C1 segment of cervical spinal cord (tissue), 14 donors: ENCODE measurements at regions not wholly inside any gene's neighbourhood (a gene's known extent, or its start where the extent isn't known, plus 50 kb on each side); places are given as distances from the start of the nearest gene placed in this dataset.
"Not testable (repeated sequence)": the region's sequence is repeated elsewhere in the genome, so short reads cannot be mapped to it uniquely, and the experiment has no call there.

ENCODE experiments used
- DNase-seq, 14 donors: peaks; one replicate each; lab custom pipeline; 2025; lab: John Stamatoyannopoulos, UW

DNA sequence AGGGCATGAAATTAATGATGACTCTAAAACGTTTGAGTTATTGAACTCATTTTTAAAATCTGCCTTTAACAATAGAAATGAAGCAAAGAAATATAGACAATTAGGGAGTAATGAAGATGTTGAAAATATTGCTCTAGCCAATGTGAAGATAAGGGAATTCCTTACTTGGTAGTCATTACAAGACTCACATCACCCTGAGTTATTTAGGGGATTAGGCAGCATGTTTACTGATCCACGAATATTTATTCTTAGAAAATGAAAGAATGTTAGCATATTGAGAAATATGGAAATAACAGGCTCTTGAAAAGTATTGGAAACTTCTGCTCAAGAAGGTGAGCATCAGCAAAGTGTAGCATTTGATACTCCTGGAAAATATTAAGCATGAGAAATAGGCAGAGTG is 398.1 kb upstream of the ARPP21 start:
- DNase-seq = no peak

DNA sequence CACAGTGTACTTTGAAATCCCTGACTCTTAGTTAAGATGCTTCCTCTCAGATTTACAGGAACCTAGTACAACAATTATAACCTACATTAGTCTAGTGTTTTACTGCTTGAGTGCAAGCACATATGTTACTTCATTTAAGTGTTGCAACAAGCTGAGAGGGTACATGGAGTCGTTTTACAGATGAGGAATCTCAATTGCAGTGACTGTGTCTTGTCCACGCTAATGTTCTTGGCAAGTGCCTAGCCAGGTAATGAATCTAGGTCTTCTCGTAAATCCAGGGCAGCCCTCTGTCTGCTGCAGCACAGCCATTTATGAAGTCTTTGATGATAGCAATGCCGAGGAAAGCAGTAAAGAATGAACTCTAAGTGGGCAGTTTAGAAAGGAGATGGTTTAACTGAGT is 384.4 kb upstream of the ARPP21 start:
- no peak for DNase-seq

DNA sequence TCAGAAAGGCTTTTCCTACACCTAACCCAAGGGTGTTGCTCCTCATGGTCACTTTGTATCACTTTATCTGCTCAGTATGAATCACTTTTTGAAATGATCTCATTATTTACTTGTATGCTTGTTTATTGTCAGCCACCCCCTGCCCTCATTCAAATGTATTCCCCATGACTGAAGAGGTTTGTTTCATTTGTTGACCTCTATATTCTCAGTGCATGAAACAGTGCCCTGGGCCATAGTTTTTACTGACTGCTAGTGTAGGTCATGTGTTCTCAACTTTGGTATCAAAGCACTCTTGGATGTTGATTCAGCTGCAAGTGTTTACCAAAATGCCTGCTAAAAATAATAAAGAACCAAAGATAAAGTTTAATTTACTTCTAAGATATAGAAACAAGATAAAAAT is 381.7 kb upstream of the ARPP21 start:
- DNase-seq = no peak

DNA sequence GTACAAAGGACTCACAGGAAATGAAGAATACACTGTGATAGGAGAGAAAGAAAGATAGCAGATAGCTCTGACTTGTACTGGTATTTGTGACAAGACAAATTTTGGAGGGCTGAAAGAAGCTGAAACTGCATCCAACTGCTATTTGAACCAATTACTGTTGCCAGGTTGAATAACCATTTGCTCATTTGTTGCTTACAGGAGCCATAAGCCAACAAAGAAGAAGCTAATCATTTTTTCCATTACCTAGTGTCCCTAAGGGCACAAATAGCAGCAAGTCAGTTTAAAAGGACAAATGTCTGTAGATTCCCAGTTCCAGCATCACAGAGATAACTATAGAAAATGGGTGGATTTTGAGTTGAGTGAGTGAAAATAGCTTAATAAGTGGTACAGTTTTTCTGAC is 376.9 kb upstream of the ARPP21 start:
- peak in 1 of 14 donors; percentile 37 for DNase-seq

DNA sequence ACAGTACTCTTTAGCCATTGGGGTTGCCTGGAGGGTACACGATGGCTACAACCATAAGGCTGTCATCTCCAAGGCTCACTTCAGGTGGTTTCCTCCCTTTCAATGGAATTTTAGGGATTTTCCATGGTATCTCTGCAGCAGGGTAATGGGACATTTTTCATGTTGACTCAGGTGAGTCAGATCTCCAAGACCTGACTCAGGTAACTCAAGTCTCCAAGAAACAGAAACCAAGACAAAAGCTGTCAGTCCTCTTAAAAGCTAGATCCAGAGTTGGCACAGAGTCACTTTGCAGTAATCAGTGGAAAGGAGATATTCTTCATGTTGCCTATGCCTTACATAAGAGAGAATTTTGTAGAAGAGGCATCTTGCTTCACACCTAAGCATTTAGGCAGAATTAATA is 375.8 kb upstream of the ARPP21 start:
- no peak for DNase-seq

DNA sequence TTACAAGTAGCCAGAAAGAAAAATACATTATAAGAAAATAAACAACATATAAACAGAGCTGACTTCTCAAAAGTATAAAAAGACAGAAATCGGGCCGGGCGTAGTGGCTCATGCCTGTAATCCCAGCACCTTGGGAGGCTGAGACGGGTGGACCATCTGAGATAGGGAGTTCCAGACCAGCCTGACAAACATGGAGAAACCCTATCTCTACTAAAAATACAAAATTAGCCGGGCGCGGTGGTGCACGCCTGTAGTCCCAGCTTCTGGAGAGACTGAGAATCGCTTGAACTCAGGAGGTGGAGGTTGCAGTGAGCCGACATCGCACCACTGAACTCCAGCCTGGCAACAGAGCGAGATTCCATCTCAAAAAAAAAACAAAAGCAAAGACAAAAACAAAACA is 373.3 kb upstream of the ARPP21 start:
- DNase-seq = not testable (repeated sequence)

DNA sequence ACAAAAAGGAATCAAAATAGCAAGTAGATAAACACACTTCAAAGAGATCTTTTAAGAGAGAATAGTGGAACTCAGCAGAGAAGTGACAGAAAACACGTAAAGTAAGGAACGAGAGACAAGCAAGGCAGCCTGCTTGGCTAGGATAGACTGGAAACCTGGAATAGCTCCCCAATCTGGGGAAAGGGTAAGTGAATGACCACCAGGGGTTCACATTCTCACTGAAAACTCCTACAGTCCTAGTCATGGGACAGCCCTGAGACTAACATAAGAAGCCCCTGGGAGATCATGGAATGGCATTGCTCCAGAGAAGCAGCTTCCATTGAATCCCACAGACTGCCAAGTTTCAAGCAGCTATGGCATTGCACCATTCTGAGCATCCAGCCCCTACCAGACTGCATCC is 363.6 kb upstream of the ARPP21 start:
- no peak for DNase-seq

DNA sequence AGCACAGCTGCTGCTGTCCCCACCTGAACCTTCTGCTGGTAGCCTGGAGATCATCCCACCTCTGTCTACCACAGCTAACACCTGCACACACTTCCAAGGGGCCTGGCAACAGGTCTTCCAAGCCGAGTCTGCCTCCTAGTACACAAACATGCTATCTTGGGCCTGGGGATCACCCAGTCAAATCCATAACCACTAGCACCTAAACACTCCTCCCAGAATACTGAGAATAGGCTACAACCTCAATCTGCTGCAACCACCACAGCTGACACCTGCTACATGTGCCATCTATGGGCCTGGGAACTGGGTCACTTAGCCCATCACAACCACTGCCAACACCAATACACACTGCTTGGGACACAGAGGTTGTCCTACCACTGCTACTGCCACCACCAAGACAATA is 362.8 kb upstream of the ARPP21 start:
- no peak for DNase-seq

DNA sequence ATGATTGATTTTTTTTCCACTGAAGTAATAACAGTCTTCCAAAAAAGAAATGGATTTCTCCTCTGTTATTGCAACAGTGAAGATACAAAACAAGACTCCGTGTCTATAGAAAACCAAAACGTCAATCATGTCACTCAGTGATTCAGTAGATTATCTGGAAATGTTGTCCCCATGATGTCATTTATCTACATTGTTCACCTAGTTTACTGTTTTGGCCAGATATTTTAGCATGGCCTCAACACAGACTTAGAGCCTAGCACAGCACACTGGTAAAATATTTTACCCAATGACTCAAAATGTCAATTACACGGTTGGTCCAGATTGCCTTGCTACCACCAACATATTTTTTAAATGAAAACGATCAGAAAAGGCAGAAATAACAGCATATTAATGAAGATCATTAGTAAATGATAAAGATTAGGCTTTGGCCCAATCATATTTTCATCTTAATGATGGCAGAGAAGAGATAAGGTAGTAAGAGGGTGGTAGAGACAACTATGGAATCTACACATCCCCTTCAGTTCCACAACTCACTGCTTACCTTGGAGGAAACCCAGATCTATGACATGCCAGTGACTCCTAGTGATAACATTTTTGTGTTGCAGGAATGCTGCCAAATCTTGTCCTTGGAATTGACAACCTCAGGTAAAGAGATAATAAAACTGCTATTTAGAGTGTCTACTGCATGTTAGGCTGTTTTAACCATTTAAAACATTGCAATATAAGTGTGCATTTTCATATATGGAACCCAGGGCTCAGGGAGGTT is 347.7 kb upstream of the ARPP21 start:
- peak in 1 of 14 donors; percentile 7 for DNase-seq

DNA sequence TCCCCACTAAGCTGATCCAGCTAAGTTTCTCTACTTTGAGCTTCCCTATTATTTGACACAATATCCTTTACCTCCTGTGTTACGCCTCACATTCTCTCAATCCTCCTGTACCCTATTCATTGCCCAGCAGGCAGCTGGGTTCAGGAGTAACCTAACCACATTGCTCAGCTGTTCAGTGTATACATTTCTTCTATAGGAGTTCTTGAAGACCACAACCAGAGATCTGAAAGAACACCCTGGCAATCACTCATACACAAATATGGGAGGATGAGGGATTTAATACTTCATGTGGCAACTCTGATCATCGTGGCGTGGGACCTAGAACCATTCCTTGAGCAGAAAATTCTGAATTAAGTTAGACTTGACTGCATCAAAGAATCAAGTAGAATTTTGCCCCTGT is 346.8 kb upstream of the ARPP21 start:
- DNase-seq = no peak

DNA sequence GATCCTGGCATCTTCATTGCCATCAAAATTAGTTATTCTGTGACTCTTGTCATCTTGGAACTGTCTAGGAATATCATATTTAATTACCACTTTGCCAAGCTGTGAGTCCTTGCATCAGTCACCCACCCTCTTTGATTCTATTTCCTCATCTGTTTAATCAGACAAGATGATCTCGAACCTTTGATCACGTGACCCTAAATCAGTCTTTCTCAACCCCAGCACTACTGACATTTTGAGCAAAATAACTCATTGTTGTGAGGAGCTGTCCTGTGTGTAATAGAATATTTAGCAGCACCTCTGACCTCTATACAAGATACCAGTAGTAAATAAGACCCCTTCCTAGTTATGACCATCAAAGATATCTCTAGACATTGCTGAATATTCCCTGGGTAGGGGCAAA is 343.4 kb upstream of the ARPP21 start:
- DNase-seq = no peak

DNA sequence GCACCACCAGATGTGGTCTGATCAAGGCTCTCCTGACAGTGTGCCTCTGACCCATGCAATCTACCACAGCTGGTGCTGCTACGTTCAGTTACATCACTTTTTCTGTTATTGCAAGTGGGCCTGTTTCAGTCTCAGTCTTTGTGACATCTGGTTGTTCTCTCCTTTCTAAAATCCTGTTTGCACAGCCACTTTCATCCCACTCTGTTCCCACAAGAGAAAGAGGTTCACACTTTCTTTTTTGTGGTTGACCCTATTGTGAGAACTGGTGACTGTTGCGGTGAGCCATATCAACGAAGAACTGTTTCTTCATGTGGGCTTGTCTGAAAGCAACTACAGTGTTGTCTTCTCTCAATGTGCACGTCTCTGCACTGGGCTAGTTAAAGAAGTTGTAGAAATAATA is 342.8 kb upstream of the ARPP21 start:
- DNase-seq = no peak

DNA sequence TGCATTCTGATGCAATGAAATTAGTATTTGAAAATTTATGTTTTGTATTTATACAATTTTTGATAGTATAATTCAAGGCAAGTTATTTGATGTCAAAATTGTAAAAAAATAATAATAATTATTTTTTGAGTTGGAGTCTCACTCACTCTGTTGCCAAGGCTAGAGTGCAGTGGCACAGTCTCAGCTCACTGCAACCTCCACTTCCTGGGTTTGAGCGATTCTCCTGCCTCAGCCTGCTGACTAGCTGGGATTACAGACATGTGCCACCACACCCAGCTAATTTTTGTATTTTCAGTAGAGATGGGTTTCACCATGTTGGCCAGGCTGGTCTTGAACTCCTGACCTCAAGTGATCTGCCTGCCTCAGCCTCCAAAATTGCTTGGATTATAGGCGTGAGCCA is 342.4 kb upstream of the ARPP21 start:
- not testable (repeated sequence) for DNase-seq

DNA sequence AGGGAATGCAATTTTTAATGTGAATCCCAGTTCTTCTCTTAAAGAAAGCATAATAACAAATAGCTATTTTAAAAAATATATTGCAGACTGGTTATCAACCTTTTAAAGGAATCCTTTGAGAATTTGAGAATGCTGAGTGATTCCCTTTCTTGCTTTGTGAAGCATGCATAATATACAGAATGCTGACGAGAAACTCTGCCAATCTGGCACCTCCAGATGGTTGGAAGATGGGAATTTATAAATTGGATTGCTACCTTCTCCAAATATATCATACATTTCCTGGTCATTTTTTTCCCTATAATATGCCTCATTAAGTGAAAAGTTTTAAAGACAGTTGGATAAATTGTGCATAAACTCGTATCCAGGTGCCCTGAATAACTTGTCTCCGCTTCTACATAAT is 333.9 kb upstream of the ARPP21 start:
- DNase-seq = peak in 1 of 14 donors; percentile 83

DNA sequence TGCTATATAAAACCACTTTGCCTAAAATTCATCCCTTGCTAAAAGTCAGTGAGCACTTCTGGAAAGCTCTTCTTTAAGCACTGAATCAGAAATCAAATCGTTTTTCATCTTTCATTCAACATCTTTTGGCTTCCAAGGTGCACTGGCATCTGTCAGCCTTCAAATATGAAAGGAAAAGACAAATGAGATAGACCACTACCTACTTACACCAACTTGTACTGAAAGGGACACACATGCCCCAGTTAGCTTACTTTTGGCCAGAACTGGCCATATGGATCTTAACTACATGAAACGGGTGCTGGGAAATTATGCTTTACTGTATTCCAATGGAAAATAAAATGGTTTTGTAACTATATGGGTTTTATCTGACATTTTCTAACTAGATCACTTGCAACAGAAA is 332.0 kb upstream of the ARPP21 start:
- peak in 1 of 14 donors; percentile 44 for DNase-seq

DNA sequence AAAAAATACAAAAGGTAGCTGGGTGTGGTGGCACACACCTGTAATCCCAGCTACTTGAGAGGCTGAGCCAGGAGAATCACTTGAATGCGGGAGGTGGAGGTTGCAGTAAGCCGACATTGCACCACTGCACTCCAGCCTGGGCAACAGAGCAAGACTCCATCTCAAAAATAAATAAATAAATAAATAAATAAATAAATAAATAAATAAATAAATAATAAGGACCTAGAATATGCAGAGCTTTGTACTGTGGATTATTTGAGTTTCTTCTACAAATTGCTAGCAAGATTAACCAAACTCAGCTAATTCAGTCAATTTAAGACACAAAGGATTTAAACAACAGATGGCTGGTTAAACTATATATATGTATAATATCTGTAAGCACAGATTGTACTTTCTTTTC is 322.5 kb upstream of the ARPP21 start:
- not testable (repeated sequence) for DNase-seq

DNA sequence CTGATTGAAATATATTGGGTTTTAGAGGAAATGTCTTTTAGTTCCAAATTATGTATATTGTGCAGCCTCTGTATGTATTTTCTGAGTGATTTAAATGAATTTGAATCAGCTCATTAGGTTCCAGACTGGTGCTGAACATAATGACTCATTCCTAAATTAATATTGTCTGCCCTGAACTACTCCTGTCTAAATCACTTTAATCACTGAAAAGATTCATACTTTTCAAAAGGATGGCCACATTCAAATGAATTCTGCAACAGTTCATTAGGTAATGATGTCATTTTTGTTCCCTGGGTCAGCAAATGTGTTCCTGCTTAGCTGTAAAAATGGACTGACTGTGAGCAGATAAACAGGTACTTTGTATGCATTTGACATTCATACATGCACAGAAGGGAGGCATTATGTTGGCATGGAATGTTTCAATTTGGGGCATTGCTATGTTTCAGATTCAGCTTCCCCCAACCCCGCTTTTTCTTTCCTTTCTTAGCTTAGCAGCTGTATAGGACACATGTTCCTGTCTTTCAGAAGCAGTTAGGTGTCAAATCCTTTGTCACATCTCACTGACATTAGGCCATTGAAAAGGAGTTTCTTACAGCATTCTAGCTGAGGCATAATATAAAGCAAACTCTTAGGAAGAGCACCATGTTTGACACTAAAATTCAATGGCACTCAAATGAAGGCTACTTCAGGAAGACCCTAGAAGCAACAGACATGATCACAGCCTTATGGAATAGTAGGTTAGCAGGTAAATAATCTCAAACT is 318.5 kb upstream of the ARPP21 start:
- DNase-seq = no peak

DNA sequence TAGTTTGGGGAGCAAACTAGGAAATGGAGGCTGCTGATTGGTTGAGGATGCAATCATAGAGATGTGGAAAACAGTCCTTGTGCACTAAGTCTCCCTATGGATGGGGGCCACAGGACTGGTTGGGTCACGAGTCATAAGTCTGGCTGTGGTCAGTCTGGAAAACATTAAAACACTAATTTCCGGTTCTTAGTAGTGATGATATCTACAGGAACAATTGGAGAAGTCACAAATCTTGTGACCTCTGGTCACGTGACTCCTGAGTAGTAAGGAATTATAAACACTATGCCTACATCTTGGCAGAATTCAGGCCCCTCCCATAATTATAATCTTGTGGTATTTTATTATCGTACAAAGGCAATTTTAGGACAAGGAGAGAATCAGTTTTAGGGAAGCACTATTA is 317.3 kb upstream of the ARPP21 start:
- no peak for DNase-seq

DNA sequence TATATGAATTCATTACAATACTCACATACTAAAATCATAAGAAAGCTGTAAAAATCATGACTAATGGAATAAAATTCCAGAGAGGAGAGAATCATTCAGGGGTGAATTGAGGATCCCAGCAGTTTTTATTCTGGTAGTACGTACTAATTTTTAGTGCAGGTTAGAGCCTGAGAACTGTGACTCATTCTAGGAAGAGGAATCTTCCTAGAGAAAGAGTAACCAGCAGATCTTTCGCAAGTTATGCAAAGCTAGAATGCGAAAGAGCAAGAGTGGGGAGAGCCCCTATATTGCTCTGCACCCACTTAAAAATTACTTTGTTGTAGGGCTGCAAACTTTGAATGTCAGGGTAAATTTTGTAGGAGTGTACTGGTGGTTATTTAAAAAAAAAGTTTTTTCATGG is 303.6 kb upstream of the ARPP21 start:
- no peak for DNase-seq

DNA sequence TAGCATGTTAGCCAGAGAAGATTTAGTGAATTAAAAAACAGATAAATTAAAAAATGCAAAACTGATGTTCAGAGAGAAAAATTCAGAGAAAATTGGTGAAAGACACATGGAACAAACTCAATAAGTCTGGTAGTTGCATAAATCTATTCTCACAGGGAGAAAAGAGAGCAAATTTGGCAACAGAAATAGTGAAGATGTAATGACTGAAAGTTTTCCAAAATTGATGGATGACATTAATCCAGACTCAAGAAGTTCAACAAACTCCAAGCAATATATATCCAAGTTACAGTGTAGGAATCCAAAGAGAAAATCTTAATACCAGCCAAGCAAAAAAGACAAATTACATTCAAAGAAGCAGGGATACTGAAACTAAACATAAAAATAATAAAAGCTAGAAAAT is 302.7 kb upstream of the ARPP21 start:
- DNase-seq = no peak

DNA sequence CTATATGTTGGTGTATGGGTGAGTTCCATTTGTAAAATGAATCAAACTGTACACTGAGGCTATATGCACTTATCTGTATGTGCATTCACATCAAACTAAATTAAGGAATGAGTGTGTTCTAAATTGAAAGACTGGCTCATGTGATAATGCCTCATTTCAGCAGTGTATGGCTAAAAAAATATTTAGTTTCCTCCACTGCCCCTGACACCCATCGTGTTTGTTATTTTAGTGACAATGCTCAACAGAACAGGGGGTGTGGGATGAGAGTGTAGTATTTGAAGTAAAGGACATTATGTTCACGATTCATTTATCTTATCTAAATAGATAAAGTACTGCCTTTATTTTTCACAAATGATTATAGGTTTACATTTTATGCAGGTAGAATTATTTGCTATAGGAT is 301.1 kb upstream of the ARPP21 start:
- DNase-seq = no peak

DNA sequence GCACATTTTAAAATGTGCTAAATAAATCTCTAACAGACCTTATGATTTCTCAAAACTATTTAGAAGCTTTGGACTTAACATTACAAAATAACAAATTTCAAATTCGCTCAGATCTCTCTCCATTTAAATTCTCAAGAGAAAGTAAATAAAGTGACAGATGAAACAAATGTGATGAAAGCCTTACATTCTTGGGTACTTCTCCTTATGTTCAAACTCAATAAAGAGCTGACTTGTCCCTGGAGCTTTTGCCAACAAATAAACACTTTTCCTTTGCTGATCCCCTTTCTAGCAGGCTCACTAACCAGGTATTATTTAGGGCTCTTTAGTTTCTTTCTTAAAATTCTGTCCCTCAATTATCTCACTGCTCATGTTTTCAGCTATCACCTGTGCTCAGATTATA is 259.1 kb upstream of the ARPP21 start:
- DNase-seq = no peak

DNA sequence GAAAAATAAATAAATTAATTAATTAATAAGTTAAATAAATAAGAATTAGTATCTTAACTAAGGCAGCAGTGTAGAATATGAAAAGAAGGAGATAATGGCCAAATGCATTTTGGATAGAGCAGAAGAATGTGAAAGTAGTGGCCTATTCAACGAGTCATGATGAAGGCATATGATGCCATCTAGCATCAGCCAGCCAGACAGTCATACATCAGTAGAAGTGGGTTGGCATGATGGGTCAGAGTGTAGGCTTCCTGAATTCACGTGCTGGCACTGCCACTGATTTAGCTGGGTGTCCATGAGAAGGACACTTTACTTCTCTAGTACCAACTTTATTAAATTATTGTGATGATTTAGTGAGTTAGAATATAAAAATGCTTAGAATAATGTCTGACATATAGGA is 256.1 kb upstream of the ARPP21 start:
- DNase-seq = no peak
